ENCODE measurements at regions not wholly inside any gene's neighbourhood (a gene's known extent, or its start where the extent isn't known, plus 50 kb on each side); places are given as distances from the start of the nearest gene placed in this dataset.

DNA sequence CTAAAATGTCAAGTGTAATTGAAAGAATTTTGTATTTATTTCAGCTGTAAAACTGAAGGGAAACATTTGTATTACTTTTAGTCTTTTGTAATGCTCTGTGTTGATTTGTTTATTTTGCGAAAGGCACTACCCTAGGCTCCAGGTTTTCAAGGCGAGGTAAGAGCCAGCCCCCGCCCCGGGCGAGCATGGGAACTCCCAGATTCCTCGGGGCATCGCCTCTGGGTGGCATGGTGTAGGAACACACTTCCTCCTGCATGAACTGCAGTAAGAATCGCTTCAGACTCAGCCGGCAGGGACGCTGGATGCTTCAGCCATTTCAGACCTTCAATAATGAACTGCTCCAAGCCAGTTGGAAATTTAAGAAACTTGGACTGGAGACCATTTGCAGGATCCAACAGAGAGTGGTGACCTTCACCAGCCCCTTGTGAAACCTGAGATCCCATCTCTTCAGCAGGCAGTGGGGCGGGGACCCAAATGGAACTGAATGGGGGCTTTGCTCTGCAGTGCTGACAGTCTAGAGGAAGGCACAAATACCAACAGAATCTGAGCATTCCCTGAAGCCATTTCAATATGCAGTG lies 544.3 kb upstream of the MGMT start:
- DNase-seq: no peak
- Histone ChIP-seq H3K9me3 (no peaks in the 10 kb centered on the region), H3K36me3 (no peaks in the 10 kb centered on the region), H3K4me1 (no peaks in the 10 kb centered on the region), H3K27me3 (no peaks in the 10 kb centered on the region), H3K4me3 (no peak overlapping the region), H3K27ac (no peak overlapping the region)
- 30% methylated on average over 5 of the region's 11 CpGs for WGBS (ENCODE audit: insufficient coverage, low coverage, low lambda C conversion rate, missing lambda C conversion rate)
- TF ChIP-seq CTCF (IDR thresholded peaks at IDR 0.05): no peak
- no peak for TF ChIP-seq POLR2A (IDR thresholded peaks at IDR 0.05)
- intact Hi-C loops (cut with DNase I): no loop called here
- ATAC-seq: peak in 1 of 4 donors; percentile 48

DNA sequence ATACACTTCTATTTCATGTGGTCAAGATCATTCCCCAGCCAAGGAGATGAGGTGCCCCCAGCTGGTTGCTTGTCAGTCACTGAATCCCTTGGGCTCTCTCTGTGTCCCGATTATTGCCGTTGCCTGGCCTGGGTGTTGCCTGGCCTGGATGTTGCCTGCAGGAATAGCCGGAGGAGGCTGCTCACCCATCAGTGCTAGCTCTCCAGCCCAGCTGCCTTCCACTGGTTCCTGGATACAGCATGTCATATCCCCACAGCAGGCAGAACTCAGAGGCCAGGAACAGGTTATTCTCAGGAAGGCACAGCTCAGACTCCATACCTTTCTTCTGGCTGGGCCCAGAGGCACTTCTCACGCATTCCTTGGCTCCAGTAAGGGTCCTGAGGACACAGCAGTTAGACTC lies 542.1 kb upstream of the MGMT start:
- no peaks in the 10 kb centered on the region for H3K9me3 ChIP-seq
- WGBS (ENCODE audit: insufficient coverage, low coverage, low lambda C conversion rate, missing lambda C conversion rate): 88% methylated on average over 1 of the region's 4 CpGs
- no peak for DNase-seq
- no peaks in the 10 kb centered on the region for H3K36me3 ChIP-seq
- H3K4me1 ChIP-seq: no peaks in the 10 kb centered on the region
- TF ChIP-seq POLR2A (IDR thresholded peaks at IDR 0.05) (no peak), CTCF (IDR thresholded peaks at IDR 0.05) (no peak)
- H3K27me3 ChIP-seq: no peaks in the 10 kb centered on the region
- ATAC-seq: no peak
- H3K4me3 ChIP-seq: no peak overlapping the region
- intact Hi-C loops (cut with DNase I): no loop called here
- no peak overlapping the region for H3K27ac ChIP-seq

DNA sequence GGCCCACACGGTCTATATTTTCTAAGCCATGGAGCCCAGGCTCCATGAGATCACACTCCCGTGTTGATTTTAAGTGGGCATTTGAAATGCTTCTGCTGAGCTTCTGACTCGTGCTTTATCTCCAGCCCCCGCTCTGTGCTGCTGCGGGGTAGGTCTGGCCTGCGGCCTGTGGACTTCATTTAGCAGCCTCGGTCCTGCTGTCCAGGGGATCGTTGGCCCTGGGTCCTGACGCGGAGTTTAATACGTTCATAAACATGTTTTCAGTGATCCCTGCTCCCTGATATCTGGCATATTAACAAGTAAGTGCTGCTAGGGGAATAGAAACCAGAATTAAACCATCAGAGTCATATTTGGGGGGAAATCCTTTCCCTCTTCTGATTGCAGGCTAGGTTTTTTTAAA lies 540.3 kb upstream of the MGMT start:
- no peak for TF ChIP-seq POLR2A (IDR thresholded peaks at IDR 0.05)
- Histone ChIP-seq H3K27ac (no peak overlapping the region), H3K4me3 (no peak overlapping the region), H3K9me3 (no peaks in the 10 kb centered on the region), H3K4me1 (no peaks in the 10 kb centered on the region), H3K27me3 (no peaks in the 10 kb centered on the region), H3K36me3 (no peaks in the 10 kb centered on the region)
- ATAC-seq (no peak), DNase-seq (no peak)
- 77% methylated on average over 10 of the region's 11 CpGs for WGBS (ENCODE audit: insufficient coverage, low coverage, low lambda C conversion rate, missing lambda C conversion rate)
- intact Hi-C loops (cut with DNase I): no loop called here

- Histone ChIP-seq H3K9me3 (no peaks in the 10 kb centered on the region), H3K27ac (no peak overlapping the region), H3K27me3 (no peaks in the 10 kb centered on the region), H3K4me3 (no peak overlapping the region), H3K4me1 (no peaks in the 10 kb centered on the region), H3K36me3 (no peaks in the 10 kb centered on the region)
- DNase-seq: no peak
- WGBS (ENCODE audit: insufficient coverage, low coverage, low lambda C conversion rate, missing lambda C conversion rate): 53% methylated on average over 15 of the region's 20 CpGs
- intact Hi-C loops (cut with DNase I): no loop called here
- ATAC-seq: peak; percentile 69 to 91 (median 86)
- TF ChIP-seq CTCF (IDR thresholded peaks at IDR 0.05) (no peak), POLR2A (IDR thresholded peaks at IDR 0.05) (no peak)
Measured at GRCh38 chr10:128927497-128928161, 539.4 kb upstream of the MGMT start.

- intact Hi-C loops (cut with DNase I): no loop called here
- Histone ChIP-seq H3K27me3 (no peaks in the 10 kb centered on the region), H3K4me1 (no peaks in the 10 kb centered on the region), H3K9me3 (no peaks in the 10 kb centered on the region), H3K4me3 (no peak overlapping the region), H3K27ac (no peak overlapping the region), H3K36me3 (no peaks in the 10 kb centered on the region)
- WGBS (ENCODE audit: insufficient coverage, low coverage, low lambda C conversion rate, missing lambda C conversion rate): 84% methylated on average over 7 of the region's 33 CpGs
- TF ChIP-seq POLR2A (IDR thresholded peaks at IDR 0.05) (no peak), CTCF (IDR thresholded peaks at IDR 0.05) (no peak)
- ATAC-seq: no peak
- DNase-seq: no peak
Measured at GRCh38 chr10:128928231-128928836, 538.7 kb upstream of the MGMT start.
